ENCODE measurements at regions not wholly inside any gene's neighbourhood (a gene's known extent, or its start where the extent isn't known, plus 50 kb on each side); places are given as distances from the start of the nearest gene placed in this dataset.

DNA sequence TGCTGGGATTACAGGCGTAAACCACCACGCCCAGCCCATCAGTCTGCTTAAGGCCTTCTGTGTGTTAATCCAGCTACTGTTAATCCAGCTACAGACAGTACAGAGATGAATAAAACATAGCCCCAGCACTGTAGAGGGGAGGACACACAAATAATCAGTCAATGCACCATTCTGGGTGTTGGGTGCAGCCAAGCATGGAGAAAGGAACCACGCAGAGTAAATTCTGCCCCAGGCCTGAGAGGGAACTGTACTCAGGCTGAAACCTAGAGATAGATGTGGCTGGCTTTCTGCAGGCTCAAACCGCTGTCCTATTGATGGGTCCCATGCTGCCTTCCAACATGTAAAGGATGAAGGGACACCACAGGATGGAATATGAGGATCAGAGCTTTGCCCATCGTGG lies 136.8 kb upstream of the IGSF21 start:
- DNase-seq (ENCODE audit: low spot score): no peak

DNA sequence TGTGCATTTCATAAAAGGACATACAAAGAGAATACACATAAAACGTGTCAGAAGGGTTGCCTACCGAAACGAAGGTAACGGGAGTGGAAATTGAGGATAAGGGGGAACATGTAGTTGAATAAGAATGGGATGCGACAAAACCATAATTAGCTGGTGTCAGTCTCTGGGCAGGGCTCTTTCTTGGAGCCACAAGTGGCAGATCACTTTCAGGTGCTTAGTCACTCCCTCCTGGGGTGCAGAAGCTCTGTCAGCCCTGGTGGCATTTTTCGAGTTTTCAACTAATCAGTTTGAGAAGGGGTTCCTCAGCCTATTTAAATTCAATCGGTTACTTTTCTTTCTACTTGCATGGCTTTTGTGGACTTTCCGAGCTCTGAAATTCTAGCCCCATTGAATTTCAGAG lies 133.9 kb upstream of the IGSF21 start:
- DNase-seq (ENCODE audit: low spot score): no peak

DNA sequence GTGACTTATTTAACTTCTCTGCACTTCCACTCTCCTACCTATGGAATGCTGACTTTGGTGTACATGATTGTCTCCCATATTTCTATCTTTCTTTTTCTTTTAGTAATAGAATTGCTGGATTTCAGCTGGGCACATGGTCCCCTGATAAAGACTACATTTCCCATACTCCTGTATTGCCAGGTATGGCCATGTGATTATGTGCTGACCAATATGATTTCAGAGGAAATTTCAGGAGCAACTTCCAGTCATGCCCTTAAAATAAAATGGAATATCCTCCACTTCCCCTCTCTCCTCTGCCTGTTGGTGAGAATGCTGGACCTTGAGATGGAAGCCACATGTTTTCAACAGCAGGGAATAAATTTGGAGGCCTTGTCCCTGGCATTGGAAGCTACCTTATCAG lies 130.7 kb upstream of the IGSF21 start:
- no peak for DNase-seq (ENCODE audit: low spot score)

DNA sequence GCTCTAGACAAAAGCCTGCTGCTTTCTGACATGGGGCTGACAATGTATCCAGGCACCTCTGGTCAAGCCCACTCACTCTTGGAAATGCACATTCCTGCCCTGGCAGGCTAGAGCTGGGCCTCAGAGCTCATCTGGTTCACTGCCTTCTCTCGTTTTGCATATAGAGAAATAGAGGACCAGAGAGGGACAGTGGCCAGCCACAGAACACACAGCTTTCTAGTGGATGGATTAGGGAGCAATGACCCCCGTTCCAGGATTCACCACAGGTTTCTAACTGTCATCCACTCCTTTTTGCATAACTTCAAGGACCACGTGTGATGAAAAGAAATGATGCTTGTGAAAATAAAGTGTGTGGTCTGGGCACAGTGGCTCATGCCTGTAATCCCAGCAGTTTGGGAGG lies 129.6 kb upstream of the IGSF21 start:
- DNase-seq (ENCODE audit: low spot score): no peak

DNA sequence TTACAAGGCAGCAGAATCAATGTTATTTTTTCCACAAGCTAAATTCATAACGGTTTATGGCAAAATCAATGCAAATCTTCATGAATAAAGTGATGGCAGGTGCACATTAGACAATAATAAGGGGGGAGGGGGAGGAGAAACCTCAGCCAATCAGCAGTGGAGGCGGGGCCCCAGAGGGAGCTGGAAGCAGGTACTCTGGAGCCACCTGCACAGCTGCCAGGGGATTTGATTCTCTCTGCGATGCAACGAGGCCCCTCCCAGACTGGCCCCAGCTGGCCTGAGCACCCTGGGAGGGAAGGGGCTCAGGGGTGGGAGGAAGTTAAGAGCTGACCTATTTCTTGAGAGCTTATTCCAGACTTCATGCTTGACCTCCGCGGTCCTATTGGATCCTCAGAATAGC lies 127.8 kb upstream of the IGSF21 start:
- no peak for DNase-seq (ENCODE audit: low spot score)

DNA sequence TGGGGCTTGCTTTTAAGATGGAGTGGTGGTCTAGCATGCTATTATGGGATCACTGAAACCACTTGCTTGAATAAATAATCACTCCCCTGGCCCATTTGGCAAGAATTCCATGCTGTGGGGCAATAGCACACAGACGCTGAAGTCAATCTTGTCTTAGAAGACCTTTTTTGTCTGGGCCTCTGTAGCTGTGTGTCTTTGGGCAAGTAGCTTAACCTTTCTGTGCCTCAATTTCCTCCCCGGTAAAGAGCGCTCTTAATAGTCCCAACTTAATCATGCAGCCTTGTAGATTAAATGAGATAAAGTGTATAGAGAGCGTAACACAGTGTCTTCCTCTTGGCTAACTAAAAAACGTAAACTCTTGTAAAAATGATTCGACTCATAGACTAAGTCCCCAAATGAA lies 125.4 kb upstream of the IGSF21 start:
- DNase-seq (ENCODE audit: low spot score): no peak

DNA sequence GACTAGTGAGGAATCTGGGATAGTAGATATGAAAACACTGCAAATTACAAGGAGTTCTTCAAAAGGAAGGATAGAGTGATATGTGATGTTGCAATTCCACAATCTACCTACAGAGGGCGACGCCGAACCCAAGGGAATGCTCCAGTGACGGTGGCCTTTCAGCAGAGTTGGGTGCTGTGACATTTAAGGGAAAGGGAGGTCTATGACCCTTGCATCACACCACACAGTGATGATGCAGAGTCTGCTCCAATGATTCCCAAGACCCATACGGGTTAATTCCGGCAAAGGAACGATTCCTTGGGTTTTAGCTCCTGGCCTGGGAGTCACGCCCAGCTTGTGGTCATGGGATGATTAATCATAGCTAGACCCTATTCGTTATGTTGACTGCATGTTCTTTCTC lies 123.0 kb upstream of the IGSF21 start:
- peak; percentile 25 for DNase-seq (ENCODE audit: low spot score)

DNA sequence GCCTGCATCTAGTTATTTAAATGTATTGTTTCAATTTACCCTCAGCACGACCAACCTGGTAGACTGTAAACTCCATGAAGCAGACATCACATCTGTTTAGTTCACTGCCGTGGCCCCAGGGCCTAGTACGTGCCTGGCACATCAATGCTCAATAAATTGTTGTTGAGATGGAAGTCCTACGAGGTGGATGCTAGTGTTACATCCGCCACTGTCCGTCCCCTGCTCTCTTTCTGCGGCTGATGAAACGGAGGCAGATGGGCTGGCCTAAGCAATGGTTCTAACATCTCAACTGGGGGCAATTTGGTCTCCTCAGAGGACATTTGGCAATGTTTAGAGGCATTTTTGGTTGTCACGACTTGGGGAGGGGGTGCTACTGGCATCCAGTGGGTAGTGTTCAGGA lies 121.4 kb upstream of the IGSF21 start:
- DNase-seq (ENCODE audit: low spot score): no peak

DNA sequence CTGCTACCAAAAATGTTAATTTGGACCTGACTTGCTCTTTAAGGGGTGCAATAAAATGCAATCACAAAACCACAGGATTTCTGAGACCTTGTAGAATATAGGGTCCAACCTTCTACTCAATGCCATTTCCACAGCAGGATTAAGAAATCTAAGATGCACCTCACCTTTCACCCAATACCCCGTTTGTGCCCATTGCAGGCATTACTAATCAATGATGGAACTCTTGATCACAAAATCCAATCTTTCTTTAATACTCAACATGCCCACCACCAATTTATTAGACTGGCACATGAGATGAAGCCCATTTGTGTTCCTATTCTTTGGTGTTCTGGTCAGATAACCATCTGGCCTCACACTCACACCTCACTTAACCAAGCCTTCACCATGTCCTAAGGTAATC lies 117.2 kb upstream of the IGSF21 start:
- DNase-seq (ENCODE audit: low spot score): no peak

DNA sequence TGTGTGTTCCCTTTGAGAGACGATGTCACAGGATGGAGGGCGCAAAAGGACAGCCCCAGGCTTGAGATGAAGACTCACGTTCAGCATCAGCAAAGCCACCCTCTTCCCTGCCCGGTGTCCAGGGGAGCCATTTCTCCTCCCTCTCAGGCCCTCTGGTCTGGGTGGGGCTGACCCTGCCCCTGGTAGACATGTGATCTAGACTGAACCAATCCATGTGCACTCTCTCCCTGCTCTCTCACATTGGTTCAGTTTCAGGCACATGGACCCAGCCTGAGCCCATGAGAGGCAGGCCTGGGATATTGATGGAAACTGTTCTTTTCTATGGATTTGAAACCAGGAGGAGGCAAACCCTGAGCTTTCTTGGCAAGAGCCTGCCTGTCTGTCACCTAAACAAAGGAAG lies 115.6 kb upstream of the IGSF21 start:
- no peak for DNase-seq (ENCODE audit: low spot score)

DNA sequence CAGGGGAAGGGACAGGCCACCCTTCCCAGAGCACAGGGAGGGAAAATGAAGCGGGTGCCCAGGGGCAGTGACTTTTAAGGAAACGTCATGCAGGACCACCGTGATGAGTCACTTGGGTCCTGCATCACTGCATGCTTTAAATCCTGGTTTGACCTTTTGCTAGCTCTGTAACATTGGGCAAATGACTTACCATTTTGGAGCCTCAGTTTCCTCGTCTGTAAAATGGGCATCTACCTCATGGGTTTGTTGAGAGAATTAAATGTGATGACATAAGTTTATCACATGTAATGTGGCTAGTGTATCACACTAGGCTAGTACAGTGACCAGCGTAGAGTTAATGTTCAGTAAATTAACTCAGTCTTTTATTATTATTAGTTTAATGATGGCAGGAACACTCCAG lies 114.8 kb upstream of the IGSF21 start:
- no peak for DNase-seq (ENCODE audit: low spot score)

DNA sequence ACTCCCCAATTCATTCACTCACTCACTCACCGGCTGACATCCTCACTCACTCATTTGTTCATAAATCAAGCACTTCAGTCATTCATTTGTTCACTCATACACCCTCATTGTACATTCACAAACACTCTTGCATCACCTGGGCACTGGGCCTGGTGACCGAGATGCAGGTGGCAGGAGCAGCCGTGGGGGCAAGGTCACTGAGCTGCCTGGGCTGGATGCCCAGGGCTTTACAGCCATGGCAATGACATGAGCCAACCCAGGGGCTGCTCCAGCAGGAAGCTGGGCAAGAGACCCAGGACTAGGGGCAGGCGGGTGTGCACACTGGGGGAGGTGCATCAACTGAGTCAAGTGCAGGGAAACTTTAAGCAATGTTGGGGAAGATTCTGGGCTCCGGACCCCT lies 113.6 kb upstream of the IGSF21 start:
- DNase-seq (ENCODE audit: low spot score): no peak

DNA sequence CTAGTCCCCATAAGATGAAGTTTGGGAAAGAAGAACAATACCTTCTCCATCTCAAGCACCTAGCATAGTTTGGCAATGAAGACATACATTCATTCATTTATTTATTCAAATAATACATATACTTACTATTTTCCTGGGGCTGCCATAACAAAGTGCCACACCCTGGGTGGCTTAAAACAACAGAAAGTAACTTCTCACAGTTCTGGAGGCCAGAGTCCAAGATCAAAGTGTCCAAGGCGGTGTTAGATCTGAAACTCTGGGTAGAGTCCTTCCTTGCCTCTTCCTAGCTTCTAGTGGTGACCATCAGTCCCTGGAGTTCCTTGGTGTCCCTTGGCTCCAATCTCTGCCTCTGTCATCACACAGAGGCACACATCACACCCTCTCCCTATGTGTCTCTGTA lies 112.1 kb upstream of the IGSF21 start:
- DNase-seq (ENCODE audit: low spot score): no peak

DNA sequence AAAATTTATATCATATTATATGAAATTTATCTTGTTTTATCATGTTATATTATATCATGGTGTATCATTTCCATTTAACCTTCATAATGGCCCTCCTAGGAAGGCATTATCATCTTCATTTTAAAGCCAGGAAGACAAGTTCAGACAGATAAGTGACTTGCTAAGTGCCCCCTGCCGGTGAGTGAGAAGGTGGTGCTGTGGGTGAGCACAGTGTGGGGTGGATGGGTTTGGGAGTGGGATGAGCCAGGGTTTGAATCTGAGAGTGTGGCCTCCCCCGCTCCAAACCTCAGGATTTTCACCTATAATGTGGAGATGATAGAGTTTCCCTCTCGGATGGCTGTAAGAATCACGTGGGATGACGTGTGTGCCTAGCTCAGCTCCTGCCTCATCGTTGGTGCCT lies 108.7 kb upstream of the IGSF21 start:
- DNase-seq (ENCODE audit: low spot score): no peak

DNA sequence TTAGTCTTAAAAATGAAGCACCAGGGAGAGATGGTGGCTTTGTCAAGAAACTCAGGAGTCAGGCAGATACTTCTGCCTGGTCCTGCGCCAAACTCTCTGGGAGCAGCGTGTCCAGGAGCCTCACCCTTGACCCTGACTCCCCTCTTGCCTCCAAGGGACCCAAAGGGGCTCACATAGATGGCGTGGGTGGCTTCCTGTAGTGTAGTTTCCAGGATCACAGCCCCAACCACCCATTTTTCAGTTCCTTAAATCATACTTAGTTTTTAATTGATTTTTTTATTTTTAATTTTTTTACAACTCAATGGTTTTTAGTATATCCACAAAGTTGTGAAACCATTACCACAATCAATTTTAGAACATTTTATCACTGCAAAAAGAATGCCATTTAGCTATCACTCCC lies 107.7 kb upstream of the IGSF21 start:
- DNase-seq (ENCODE audit: low spot score): no peak

DNA sequence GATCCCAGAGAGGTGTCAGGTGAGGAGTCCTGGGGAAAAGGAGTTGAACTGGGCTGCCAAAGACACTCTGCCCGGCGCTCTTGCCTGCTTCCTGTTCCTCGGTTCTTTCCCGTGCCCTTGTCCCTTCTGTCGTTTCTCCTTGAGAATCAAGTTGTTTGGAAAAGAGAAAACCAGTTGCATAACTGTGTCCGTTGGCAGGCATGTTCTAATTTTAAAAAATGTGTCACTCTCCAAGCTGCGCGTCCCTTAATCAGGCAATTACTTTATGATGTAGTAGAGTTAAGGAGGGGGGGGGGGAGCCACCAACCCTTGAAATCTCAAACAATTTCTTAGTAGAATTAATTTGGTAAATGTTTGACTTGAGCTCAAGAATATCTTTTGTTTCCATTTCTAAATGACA lies 105.9 kb upstream of the IGSF21 start:
- DNase-seq (ENCODE audit: low spot score): no peak

DNA sequence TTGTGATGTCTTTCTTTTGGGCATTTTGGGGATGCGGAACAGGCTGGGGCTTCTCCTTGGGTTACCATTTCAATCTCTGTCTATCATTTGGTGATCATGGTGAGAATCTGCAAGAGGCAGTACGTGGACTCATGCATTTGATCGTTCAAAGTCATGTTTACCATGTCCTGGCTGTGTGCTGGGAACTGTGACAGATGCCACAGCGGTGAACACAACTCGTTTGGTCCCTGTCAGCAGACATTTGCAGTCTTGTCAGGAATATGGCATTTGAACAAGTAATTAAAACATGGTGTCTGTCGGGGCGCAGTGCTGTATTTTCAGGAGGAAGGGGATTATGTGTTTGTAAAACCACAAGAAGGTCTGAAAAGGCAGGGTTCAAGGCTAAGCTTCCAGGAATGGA lies 103.3 kb upstream of the IGSF21 start:
- no peak for DNase-seq (ENCODE audit: low spot score)

DNA sequence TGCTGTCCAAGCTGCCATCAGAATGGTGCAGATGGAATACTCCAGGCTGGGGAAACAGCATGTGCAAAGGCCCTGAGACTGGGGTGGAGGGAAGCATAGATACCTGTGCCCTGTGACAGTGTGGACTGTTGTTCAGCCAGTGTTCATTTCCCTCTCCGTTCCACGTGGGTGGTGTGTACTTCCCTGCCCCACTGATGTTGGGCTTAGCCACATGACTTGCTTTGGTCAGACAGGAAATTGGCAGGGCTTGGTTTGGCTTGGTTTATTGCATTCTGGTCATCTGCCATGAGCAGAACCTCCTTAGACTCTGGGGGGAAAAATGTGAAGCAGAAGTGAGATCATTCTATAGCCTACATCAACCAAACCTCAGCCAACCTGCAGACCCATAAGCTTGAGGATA lies 102.4 kb upstream of the IGSF21 start:
- no peak for DNase-seq (ENCODE audit: low spot score)

DNA sequence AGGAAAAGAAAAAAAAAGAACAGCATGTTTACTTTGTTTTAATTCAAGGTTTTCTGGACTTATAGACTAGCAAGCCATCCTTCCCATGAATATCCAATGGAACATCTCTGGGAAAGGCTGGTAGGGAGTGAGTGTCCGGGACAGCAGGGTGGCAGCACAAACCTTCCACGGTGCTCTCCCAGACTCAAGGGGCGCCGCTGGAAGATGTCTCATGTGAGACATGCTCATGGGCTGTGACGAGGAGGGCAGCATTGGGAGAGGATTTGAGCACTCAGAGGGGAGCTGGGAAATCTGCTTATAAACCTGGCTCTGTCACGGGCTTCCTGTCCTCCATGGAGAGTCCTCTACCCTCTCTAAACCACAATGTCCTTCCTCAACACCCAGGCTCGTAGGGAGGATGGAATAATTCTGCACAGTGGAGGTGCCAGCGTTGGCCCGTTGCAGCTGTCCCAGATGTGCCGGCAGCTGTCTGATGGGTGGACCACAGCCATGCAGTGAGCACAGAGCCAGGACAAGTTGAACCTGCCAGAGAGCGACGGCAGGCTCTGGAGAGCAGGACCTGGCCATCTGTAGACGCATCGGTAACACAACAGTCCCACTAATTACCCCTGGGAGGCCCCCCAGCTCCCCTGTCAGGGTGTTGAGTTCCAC lies 100.1 kb upstream of the IGSF21 start:
- DNase-seq (ENCODE audit: low spot score): no peak

DNA sequence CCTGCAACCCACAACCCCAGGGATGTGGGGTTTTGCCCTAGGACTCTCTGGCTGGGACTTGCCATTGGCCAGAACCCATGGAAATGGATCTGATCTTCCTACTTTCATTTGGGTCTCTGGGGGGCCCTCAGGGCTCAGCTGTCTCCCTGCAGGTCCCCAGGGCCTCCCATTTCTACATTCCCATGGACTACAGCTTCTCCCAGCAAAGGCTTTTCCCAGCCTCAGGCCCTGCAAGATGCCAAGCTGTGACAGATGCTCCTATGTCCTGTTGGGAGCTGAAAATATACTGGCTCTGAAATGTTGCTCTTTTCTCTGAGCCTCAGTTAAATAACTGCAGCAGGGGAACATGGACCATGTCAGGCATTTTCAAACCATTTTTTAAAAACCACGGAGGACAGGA lies 99.5 kb upstream of the IGSF21 start:
- DNase-seq (ENCODE audit: low spot score): no peak

DNA sequence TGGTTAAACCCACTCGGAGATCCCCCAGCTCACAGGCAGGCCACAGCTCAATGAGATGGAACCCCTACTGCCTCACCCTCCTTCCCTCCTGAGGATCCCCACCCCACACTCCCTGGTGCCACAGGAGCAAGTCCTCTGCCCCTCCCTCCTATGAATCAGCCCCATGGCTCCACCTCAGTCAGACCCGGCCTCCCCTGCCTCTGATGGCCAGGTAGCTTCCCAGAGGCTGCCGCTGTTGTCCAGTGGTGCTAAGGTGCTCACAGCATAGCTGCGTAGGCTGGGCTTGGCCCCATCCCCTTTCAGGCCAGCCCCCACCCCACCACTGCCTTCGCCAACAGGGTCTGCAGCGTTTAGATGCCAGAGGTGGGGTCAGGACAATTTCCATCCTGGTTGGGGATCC lies 98.5 kb upstream of the IGSF21 start:
- no peak for DNase-seq (ENCODE audit: low spot score)

DNA sequence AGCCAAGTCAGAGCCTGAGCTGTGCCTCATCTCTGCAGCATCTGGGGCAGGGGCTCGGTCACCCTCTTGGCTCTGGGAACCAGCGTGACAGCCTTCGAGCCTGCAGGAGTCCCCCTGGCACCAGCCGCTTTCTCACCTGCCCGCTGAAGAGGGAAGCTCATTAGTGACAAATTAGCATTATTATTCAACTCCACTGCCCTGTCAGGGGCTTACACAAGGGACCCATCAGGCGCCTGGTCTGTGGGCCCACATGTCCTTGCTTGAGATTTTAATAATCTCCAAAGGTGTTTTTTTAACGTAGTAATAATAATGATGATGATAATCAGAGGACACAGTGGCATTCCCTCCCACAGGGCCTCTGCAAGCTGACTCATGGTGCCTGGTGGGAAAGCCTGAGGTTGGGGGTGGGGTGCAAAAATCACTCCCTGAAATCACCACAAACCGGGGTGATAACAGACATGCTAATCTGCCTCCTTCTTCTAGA lies 98.1 kb upstream of the IGSF21 start:
- DNase-seq (ENCODE audit: low spot score): no peak

DNA sequence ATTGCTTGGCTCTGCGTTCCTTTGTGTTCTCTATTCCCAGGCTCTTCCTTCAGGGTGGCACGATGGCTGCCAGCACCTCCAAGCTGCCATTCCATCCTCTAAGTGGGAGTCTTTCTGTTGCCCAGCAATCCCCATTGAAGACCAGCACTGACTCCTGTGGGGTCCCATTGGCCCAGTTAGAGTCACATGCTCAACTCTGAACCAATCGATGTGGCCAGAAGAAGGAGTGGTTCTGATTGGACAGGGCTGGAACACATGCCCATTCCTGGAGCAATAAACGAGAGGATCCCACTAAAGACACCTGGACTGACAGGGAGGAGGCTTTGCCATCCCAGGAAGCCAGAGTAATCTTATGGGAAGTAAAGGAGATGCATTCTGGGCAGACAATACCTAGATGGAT lies 97.2 kb upstream of the IGSF21 start:
- no peak for DNase-seq (ENCODE audit: low spot score)

DNA sequence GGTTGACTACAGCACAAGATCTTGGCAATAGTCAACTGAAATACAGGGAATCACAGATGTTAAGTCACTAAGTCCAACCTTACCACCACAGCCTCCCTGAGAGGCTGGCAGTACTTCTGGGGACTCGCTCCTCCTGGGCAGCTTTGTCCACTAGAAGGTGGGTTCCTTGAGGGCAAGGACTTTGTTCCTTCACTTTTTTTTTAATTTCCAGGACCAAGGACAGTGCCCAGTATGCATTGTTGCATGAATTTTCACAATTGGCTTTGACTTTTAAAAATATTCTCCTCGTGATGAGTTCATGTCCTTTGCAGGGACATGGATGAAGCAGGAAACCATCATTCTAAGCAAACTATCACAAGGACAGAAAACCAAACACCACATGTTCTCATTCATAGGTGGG lies 96.7 kb upstream of the IGSF21 start:
- DNase-seq (ENCODE audit: low spot score): no peak

DNA sequence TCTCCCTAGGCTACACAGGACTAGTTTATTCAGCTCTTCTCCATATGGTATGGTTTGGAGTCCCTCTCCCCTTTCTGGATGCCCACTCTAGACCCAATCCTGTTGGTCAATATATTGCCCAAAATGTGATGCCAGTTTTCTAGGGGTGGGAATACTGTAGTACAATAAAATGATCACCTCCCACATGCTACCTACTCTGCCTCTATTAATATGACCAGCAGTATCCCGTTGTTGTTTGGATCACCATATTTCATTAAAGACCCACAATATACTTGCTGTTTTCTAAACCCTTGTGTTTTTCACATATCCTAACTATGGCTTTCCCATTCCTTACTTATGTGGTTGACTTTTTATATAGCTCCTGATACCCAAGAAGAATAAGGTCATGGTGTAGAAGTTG lies 95.9 kb upstream of the IGSF21 start:
- DNase-seq (ENCODE audit: low spot score): no peak
